ENCODE measurements at regions not wholly inside any gene's neighbourhood (a gene's known extent, or its start where the extent isn't known, plus 50 kb on each side); places are given as distances from the start of the nearest gene placed in this dataset.

GRCh38 chr22:34055525-34056200, 135.4 kb upstream of the LARGE1 start:
- no peak for DNase-seq

- no peak for DNase-seq
Observed at GRCh38 chr22:34057726-34058125, 137.4 kb upstream of the LARGE1 start.

- DNase-seq: no peak
Observed at GRCh38 chr22:34064696-34065095, 144.4 kb upstream of the LARGE1 start.

GRCh38 chr22:34067031-34067430, 146.8 kb upstream of the LARGE1 start:
- DNase-seq: no peak

GRCh38 chr22:34068001-34068400, 147.7 kb upstream of the LARGE1 start:
- no peak for DNase-seq

GRCh38 chr22:34070051-34070450, 149.8 kb upstream of the LARGE1 start:
- DNase-seq: no peak

GRCh38 chr22:34070531-34070930, 150.3 kb upstream of the LARGE1 start:
- DNase-seq: no peak

GRCh38 chr22:34072585-34072984, 152.3 kb upstream of the LARGE1 start:
- DNase-seq: no peak

GRCh38 chr22:34080433-34080832, 160.2 kb upstream of the LARGE1 start:
- DNase-seq: no peak

- no peak for DNase-seq
Observed at GRCh38 chr22:34096770-34097169, 176.5 kb upstream of the LARGE1 start.

GRCh38 chr22:34099278-34099677, 179.0 kb upstream of the LARGE1 start:
- no peak for DNase-seq

GRCh38 chr22:34102633-34103032, 182.4 kb upstream of the LARGE1 start:
- no peak for DNase-seq

- DNase-seq: peak; percentile 30
Observed at GRCh38 chr22:34105461-34106062, 185.3 kb upstream of the LARGE1 start.

- DNase-seq: no peak
Observed at GRCh38 chr22:34108168-34108567, 187.9 kb upstream of the LARGE1 start.

GRCh38 chr22:34111210-34111824, 191.0 kb upstream of the LARGE1 start:
- DNase-seq: peak; percentile 16

- no peak for DNase-seq
Observed at GRCh38 chr22:34113381-34113780, 193.1 kb upstream of the LARGE1 start.

- DNase-seq: no peak
Observed at GRCh38 chr22:34114406-34114805, 194.1 kb upstream of the LARGE1 start.

- DNase-seq: no peak
Observed at GRCh38 chr22:34115722-34116121, 195.4 kb upstream of the LARGE1 start.

GRCh38 chr22:34116126-34116525, 195.8 kb upstream of the LARGE1 start:
- DNase-seq: no peak

GRCh38 chr22:34122042-34122441, 201.8 kb upstream of the LARGE1 start:
- DNase-seq: no peak

GRCh38 chr22:34129691-34130486, 209.6 kb upstream of the LARGE1 start:
- DNase-seq: no peak

- no peak for DNase-seq
Observed at GRCh38 chr22:34135749-34136148, 215.5 kb upstream of the LARGE1 start.

- no peak for DNase-seq
Observed at GRCh38 chr22:34150023-34150422, 229.7 kb upstream of the LARGE1 start.

- DNase-seq: no peak
Observed at GRCh38 chr22:34159491-34159890, 239.2 kb upstream of the LARGE1 start.

Data from kidney glomerular epithelial cell (primary cell).